Nephron (organoid): ENCODE measurements at regions not wholly inside any gene's neighbourhood (a gene's known extent, or its start where the extent isn't known, plus 50 kb on each side); places are given as distances from the start of the nearest gene placed in this dataset.
A peak's percentile ranks its signal among the peaks of the same experiment; 100 is the strongest.

Experiments
- H3K27ac Mint-ChIP-seq, 3 experiments: 2 replicates each; pipeline ENCODE4 v1.8.0; 2020; ENCODE audit warnings: mixed read lengths in 3 of 3, mild to moderate bottlenecking in 2 of 3, moderate library complexity in 1 of 3
- H3K27me3 Mint-ChIP-seq: 2 replicates; pipeline ENCODE4 v1.8.0; 2021; ENCODE audit warnings: low read depth, mild to moderate bottlenecking, moderate library complexity, mixed read lengths
- H3K36me3 Mint-ChIP-seq: 2 replicates; pipeline ENCODE4 v1.8.0; 2020; ENCODE audit warnings: low read depth, mixed read lengths
- H3K4me1 Mint-ChIP-seq: 2 replicates; pipeline ENCODE4 v1.8.0; 2020; ENCODE audit warnings: mixed read lengths
- H3K4me3 Mint-ChIP-seq, 3 experiments: 2 replicates each; pipeline ENCODE4 v1.8.0; 2020; ENCODE audit warnings: mild to moderate bottlenecking in 3 of 3, mixed read lengths in 3 of 3, moderate library complexity in 2 of 3
- H3K9me3 Mint-ChIP-seq: 2 replicates; pipeline ENCODE4 v1.8.0; 2020; ENCODE audit warnings: mixed read lengths
- TF ChIP-seq, protein P1 (sequence below), 3 experiments: fragments of 200-600 bp; sonication (generic); IDR thresholded peaks; one replicate each; pipeline ENCODE4 v1.5.0; 2021; ENCODE audit warnings: antibody characterized with exemption in 3 of 3; ENCODE audit not compliant: unreplicated experiment in 3 of 3

GRCh38 chr6:135637701-135638100 lies 140.2 kb upstream of the AHI1 start:
- Mint-ChIP-seq H3K4me3 (no peak overlapping the region), H3K27me3 (no peaks in the 10 kb centered on the region), H3K9me3 (no peaks in the 10 kb centered on the region)

DNA sequence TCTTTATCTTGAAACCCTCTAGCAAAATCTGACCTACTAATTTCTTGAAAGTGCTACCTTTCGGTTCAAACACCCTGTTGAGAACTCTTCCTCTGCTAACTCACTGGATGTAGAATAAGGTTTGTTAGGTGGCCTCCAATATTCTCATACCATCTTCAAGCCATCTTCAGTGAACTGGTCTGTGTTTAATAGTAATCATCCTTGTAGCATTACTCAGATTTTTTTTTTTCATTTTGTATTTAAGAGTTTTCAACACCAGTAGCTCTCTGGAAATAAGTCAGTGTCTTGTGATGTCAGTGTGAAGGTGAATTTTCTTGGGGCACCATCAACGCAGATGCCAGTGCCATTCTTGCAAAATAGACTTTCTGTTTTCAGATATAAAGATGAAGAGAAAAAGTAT lies 140.6 kb upstream of the AHI1 start:
- no peaks in the 10 kb centered on the region for H3K27me3 Mint-ChIP-seq
- no peak overlapping the region for H3K27ac Mint-ChIP-seq

More at GRCh38 chr6:135637701-135638100, 140.2 kb upstream of the AHI1 start:
- H3K27ac Mint-ChIP-seq = no peak overlapping the region
- no peaks in the 10 kb centered on the region for H3K36me3 Mint-ChIP-seq
- TF ChIP-seq, protein P1, sequence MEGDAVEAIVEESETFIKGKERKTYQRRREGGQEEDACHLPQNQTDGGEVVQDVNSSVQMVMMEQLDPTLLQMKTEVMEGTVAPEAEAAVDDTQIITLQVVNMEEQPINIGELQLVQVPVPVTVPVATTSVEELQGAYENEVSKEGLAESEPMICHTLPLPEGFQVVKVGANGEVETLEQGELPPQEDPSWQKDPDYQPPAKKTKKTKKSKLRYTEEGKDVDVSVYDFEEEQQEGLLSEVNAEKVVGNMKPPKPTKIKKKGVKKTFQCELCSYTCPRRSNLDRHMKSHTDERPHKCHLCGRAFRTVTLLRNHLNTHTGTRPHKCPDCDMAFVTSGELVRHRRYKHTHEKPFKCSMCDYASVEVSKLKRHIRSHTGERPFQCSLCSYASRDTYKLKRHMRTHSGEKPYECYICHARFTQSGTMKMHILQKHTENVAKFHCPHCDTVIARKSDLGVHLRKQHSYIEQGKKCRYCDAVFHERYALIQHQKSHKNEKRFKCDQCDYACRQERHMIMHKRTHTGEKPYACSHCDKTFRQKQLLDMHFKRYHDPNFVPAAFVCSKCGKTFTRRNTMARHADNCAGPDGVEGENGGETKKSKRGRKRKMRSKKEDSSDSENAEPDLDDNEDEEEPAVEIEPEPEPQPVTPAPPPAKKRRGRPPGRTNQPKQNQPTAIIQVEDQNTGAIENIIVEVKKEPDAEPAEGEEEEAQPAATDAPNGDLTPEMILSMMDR (IDR thresholded peaks at IDR 0.05; ENCODE audit: unreplicated experiment in 3 of 3) = no peak
- H3K4me1 Mint-ChIP-seq = peaks cover 20% of the 10 kb centered on the region

DNA sequence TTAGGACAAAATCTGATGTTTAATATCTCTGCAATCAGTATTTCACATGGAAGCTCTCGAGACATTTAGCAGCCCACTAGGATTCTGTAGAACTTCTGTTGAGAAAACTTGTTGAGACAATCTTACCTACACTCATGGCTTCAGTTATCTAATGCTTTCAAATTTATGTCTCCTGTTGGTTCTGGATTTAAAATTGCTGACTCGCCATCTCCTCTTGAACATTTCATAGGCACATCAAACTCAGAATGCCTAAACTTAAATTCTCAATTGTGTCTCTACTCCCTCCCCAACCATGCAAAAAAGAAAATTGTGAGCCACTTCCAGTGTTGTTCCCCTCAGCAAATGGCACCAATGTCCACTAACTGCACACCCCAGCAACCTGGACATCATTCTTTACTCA lies 142.5 kb upstream of the AHI1 start:
- TF ChIP-seq, protein P1 (IDR thresholded peaks at IDR 0.05; ENCODE audit: unreplicated experiment in 3 of 3) = no peak
- H3K4me3 Mint-ChIP-seq = no peak overlapping the region
- no peaks in the 10 kb centered on the region for H3K9me3 Mint-ChIP-seq
- no peaks in the 10 kb centered on the region for H3K27me3 Mint-ChIP-seq
- H3K4me1 Mint-ChIP-seq = peaks cover 8% of the 10 kb centered on the region
- H3K36me3 Mint-ChIP-seq = no peaks in the 10 kb centered on the region
- peak overlapping the region in 2 of 3 experiments; percentile 7 to 55 for H3K27ac Mint-ChIP-seq

More for the DNA sequence above, 140.6 kb upstream of the AHI1 start:
- TF ChIP-seq, protein P1 (IDR thresholded peaks at IDR 0.05; ENCODE audit: unreplicated experiment in 3 of 3) = no peak
- Mint-ChIP-seq H3K4me3 (no peak overlapping the region), H3K36me3 (no peaks in the 10 kb centered on the region), H3K4me1 (peaks cover 20% of the 10 kb centered on the region), H3K9me3 (no peaks in the 10 kb centered on the region)

GRCh38 chr6:135640449-135641111 lies 143.0 kb upstream of the AHI1 start:
- Mint-ChIP-seq H3K27me3 (no peaks in the 10 kb centered on the region), H3K4me3 (no peak overlapping the region), H3K9me3 (peaks cover under 1% of the 10 kb centered on the region), H3K27ac (peak overlapping the region in 2 of 3 experiments; percentile 7 to 55), H3K36me3 (no peaks in the 10 kb centered on the region), H3K4me1 (peaks cover 8% of the 10 kb centered on the region)
- TF ChIP-seq, protein P1 (IDR thresholded peaks at IDR 0.05; ENCODE audit: unreplicated experiment in 3 of 3) = no peak

DNA sequence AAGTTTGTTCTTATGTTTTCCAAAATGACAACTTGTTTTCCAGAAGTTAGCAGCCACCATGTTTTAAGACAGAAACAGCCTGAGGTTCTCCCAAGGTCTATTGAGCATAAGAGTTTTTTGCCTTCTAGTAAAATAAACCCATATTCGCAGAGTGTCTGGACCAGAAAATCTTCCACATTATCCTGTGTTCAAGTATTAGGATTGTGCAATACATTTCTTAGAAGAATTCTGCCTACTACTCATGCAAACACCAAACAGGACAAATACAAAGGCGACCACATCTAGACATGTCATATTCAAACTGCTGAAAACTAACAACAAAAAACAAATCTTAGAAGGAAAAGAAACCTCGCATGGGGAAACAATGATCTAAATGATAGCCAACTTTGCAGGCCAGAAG lies 145.4 kb upstream of the AHI1 start:
- H3K4me1 Mint-ChIP-seq = peaks cover 8% of the 10 kb centered on the region
- H3K4me3 Mint-ChIP-seq = no peak overlapping the region
- H3K27me3 Mint-ChIP-seq = no peaks in the 10 kb centered on the region
- no peaks in the 10 kb centered on the region for H3K36me3 Mint-ChIP-seq
- TF ChIP-seq, protein P1 (IDR thresholded peaks at IDR 0.05; ENCODE audit: unreplicated experiment in 3 of 3) = no peak
- no peak overlapping the region for H3K27ac Mint-ChIP-seq
- H3K9me3 Mint-ChIP-seq = peaks cover 11% of the 10 kb centered on the region

- Mint-ChIP-seq H3K36me3 (no peaks in the 10 kb centered on the region), H3K9me3 (peaks cover 18% of the 10 kb centered on the region), H3K27me3 (peaks cover 3% of the 10 kb centered on the region), H3K27ac (no peak overlapping the region), H3K4me1 (peaks cover 8% of the 10 kb centered on the region), H3K4me3 (no peak overlapping the region)
- TF ChIP-seq, protein P1 (IDR thresholded peaks at IDR 0.05; ENCODE audit: unreplicated experiment in 3 of 3) = no peak
These were observed 146.9 kb upstream of the AHI1 start for GRCh38 chr6:135644394-135644793.
